Stimulated activated effector memory CD8-positive, alpha-beta T cell treated with anti-CD3 and anti-CD28 coated beads, Interleukin-12 subunit alpha, Interleukin-12 subunit beta, amount 100 ng/mL, for 72 hours (primary cell): ENCODE measurements at regions not wholly inside any gene's neighbourhood (a gene's known extent, or its start where the extent isn't known, plus 50 kb on each side); places are given as distances from the start of the nearest gene placed in this dataset.

Experiments
- ATAC-seq: fragments of 150-1000 bp; cut with Tn5 transposase; 2 replicates; pipeline ENCODE4 v1.10.0; 2021
- DNase-seq, 2 donors: peaks; one replicate each; pipeline ENCODE4 v3.0.0; 2021 to 2022; ENCODE audit warnings: low spot score in 2 of 2
- H3K27ac Mint-ChIP-seq: one replicate; pipeline ENCODE4 v1.8.0; 2022; ENCODE audit warnings: mild to moderate bottlenecking, mixed read lengths
- H3K36me3 Mint-ChIP-seq: one replicate; pipeline ENCODE4 v1.8.0; 2022; ENCODE audit warnings: mild to moderate bottlenecking, mixed read lengths
- H3K4me1 Mint-ChIP-seq: one replicate; pipeline ENCODE4 v1.8.0; 2022; ENCODE audit warnings: mixed read lengths
- H3K4me3 Mint-ChIP-seq: one replicate; pipeline ENCODE4 v1.8.0; 2022; ENCODE audit warnings: mild to moderate bottlenecking, mixed read lengths
- H3K9me3 Mint-ChIP-seq: one replicate; pipeline ENCODE4 v1.8.0; 2022; ENCODE audit warnings: mixed read lengths

DNA sequence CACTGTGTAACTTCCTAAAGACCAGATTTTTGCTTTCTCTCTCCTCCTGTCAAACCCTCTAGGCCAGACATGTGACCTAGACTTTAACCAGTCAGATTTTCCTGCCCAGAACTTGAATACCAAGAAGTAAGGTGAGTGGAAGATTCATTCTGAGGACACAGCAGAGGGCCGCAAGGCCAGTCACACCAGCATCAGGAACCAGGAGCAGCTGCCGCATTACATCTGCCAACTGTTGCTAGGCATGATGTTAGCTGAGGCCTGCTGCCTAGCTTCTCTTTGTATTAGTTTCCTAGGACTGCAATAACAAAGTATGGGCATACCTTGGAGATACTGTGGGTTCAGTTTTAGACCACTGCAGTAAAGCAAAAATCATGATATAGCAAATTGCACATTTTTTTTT is 101.9 kb upstream of the BMP4 start:
- ATAC-seq (no peak), DNase-seq (no peak)
- H3K27ac Mint-ChIP-seq: no peak overlapping the region

DNA sequence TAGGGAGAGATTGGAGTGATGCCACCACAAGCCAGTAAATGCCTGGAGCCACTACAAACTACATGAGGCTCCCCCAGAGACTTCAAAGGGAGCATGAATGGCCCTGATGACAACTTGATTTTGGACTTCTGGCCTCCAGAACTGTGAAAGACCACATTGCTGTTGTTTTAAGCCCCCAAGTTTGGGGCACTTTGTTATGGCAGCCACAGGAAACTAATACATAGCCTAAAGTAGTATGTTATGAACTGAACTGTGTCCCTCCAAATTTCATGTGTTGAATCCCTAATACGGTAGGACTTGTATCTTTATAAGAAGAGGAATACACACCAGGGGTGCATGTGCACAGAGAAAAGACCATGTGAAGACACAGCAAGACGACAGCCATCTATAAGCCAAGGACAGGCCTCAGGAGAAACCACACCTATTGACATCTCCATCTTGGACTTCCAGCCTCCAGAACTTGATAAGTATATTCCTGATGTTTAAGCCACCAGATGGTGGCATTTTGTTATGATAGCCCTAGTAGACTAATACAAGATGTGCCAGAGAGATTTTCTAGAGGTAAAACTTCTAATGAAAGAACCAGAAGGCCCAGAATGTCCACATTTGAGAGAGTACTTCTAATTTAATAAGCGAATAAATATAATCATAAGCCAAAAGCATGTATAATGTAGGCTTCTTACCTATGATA is 127.1 kb upstream of the BMP4 start:
- ATAC-seq: no peak
- Mint-ChIP-seq H3K36me3 (no peaks in the 10 kb centered on the region), H3K4me3 (no peak overlapping the region), H3K27ac (no peak overlapping the region), H3K9me3 (peaks cover 2% of the 10 kb centered on the region), H3K4me1 (no peaks in the 10 kb centered on the region)
- no peak for DNase-seq

More for the DNA sequence above, 101.9 kb upstream of the BMP4 start:
- H3K36me3 Mint-ChIP-seq: no peaks in the 10 kb centered on the region
- H3K4me1 Mint-ChIP-seq: no peaks in the 10 kb centered on the region
- H3K4me3 Mint-ChIP-seq: no peak overlapping the region
- no peaks in the 10 kb centered on the region for H3K9me3 Mint-ChIP-seq

DNA sequence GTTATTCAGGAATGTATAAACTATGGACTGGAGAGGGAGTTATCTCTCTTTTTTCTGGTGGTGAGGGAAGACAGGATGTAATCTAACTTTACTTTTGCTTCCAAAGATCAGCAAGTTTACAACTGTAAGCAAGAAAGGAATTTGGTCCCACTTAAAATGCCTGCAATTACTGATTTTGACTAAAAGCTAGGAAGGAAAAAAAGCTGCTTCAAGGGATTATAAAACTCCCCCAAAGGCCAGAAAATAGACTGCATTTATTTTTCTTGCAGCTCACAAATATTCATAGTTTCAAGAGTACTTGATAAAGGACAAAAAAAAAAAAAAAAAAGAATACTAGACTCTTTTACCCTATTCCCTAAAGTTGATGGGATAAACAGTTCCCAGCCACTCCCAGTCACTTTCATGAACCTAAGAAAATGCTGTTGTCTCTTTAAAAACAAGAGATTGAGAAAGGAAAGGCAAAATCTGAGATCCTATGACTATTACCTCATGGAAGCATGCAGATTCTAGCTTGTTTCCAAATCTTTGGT is 128.7 kb upstream of the BMP4 start:
- Mint-ChIP-seq H3K4me3 (no peak overlapping the region), H3K9me3 (peaks cover 2% of the 10 kb centered on the region), H3K27ac (no peak overlapping the region), H3K36me3 (no peaks in the 10 kb centered on the region), H3K4me1 (no peaks in the 10 kb centered on the region)
- DNase-seq (no peak), ATAC-seq (no peak)

DNA sequence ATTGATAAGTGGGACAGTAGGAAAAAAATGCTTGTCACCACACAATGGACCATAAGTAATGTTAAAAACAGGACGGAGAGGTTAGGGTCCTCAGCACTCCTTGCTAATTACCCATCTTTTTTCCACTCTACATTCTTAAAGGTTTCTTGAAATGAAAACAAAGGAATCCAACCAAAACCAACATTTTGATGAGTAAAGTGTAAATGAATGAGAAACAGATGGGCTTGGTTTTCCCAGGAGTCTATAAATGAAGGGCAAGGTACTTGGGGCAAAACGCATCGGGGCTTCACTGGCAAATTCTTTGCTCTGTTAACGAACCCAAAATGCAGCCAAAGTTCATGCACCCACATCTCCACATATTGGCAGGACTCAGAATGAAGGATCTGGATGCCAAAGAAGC is 129.2 kb upstream of the BMP4 start:
- H3K4me1 Mint-ChIP-seq: no peaks in the 10 kb centered on the region
- DNase-seq (no peak), ATAC-seq (no peak)
- peaks cover 2% of the 10 kb centered on the region for H3K9me3 Mint-ChIP-seq
- H3K27ac Mint-ChIP-seq: no peak overlapping the region
- no peak overlapping the region for H3K4me3 Mint-ChIP-seq
- H3K36me3 Mint-ChIP-seq: no peaks in the 10 kb centered on the region

DNA sequence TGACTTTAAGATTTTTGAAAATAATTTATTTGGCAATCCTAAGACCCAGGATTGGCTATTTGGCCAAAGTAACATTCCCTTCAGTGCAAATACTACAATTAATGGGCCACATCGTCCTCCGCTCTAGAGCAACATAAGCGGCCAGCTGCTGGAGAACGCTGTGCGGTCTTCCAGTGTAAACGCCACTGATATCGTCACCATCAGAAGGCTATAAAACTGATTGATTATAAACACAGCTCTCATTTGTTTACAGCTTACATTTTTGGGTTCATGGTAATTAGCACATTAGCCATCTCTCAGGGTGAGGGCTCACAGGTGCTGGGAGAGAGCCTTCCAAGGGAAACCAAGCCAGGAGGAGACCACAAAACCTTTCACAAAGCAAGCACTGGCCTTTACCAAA is 130.1 kb upstream of the BMP4 start:
- Mint-ChIP-seq H3K9me3 (peaks cover 2% of the 10 kb centered on the region), H3K36me3 (no peaks in the 10 kb centered on the region), H3K27ac (no peak overlapping the region), H3K4me3 (no peak overlapping the region), H3K4me1 (no peaks in the 10 kb centered on the region)
- ATAC-seq: no peak
- no peak for DNase-seq

DNA sequence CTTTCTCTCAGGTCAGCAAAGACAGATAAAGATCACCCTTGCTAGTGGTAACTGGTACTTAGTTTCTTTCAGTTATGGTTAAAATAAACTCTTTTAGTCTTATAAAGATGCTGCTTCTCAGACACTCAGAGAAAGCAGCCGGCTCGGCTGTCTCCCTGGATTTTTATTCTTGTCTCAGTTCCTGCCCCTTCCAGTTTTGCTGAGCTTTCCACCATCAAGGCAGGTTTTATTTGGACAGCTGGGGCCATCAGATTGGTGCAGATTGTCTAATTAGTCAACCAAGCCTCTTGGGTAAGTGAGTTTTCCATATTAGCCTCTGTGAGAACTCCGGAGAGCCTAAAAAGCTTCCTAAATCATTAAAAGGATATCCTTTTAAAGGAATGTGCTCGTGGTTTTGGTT is 130.8 kb upstream of the BMP4 start:
- Mint-ChIP-seq H3K36me3 (no peaks in the 10 kb centered on the region), H3K9me3 (peaks cover 2% of the 10 kb centered on the region), H3K27ac (no peak overlapping the region), H3K4me3 (no peak overlapping the region), H3K4me1 (no peaks in the 10 kb centered on the region)
- DNase-seq (no peak), ATAC-seq (no peak)

DNA sequence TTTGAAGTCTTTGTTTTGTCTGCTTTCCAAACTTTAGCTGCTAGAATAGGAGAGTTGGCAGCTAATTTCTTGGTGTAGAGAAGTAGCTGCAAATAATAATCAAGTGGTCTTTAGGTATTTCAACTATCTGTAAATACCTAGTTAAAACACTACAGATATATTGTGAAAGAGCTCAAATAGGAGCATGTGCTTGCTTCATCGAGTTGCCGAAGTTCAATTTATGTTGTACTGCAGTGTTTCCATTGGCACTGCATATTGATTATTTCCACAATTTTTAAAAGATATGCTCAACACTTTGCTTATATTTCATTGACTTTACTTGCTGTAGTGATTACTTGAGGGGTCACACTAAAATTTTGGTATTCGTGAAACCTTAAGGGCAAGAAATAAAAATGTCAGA is 131.6 kb upstream of the BMP4 start:
- H3K27ac Mint-ChIP-seq: no peak overlapping the region
- H3K4me3 Mint-ChIP-seq: no peak overlapping the region
- no peaks in the 10 kb centered on the region for H3K36me3 Mint-ChIP-seq
- ATAC-seq (no peak), DNase-seq (no peak)
- H3K4me1 Mint-ChIP-seq: no peaks in the 10 kb centered on the region
- H3K9me3 Mint-ChIP-seq: peaks cover under 1% of the 10 kb centered on the region

DNA sequence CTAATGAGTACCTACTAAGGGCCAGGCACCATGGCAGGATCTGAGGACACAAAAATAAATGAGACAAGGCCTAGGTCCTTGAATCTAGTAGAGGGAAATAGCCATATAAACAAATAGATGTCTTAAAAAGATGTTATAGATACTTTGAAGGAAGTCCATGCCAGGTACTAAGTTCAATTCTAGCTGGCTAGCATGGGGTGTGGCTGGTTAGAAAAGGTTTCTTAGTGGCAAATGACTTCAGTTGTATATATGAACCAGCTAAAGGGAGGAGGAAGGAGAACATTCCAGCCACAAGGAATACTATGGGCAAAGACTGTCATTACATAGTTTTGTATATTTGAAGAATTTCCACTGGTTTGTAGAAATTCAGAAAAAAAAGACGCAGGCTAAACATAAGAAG is 133.6 kb upstream of the BMP4 start:
- Mint-ChIP-seq H3K4me3 (no peak overlapping the region), H3K27ac (no peak overlapping the region), H3K9me3 (peaks cover 6% of the 10 kb centered on the region), H3K4me1 (no peaks in the 10 kb centered on the region), H3K36me3 (no peaks in the 10 kb centered on the region)
- ATAC-seq (no peak), DNase-seq (no peak)

DNA sequence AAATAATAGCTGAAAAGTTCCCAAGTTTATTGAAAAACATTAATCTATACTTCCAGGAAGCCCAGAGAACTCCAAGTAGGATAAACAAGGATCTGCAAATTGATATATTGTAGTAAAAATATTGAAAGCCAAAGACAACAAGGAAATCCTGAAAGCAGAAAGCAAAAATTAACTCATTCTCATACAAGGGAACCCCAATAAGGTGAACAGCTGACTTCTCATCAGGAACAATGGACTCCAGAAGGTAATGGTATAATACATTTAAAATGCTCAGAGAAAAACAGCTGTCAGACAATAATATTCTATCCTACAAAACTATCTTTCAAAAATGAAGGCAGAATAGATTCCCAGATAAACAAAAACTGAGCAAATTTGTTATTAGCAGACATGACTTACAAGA is 138.1 kb upstream of the BMP4 start:
- ATAC-seq (no peak), DNase-seq (no peak)
- Mint-ChIP-seq H3K9me3 (peaks cover 6% of the 10 kb centered on the region), H3K4me3 (no peak overlapping the region), H3K27ac (no peak overlapping the region), H3K36me3 (no peaks in the 10 kb centered on the region), H3K4me1 (no peaks in the 10 kb centered on the region)

DNA sequence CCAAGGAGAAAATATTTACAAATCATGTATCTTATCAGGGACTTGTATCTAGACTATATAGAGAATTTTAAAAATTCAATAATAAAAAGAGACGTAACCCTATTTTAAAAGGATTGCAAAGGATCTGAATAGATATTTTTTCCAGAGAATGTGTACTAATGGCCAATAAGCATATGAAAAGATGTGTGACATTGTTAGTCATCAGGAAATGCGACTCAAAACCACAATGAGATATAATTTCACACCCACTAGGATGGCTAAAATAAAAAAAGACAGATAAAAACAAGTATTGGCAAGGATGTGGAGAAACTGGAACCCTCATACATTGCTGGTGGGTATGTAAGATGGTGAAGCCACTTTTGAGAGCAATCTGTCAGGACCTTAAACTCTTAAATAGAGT is 141.9 kb upstream of the BMP4 start:
- H3K9me3 Mint-ChIP-seq: peaks cover 9% of the 10 kb centered on the region
- no peaks in the 10 kb centered on the region for H3K4me1 Mint-ChIP-seq
- no peak overlapping the region for H3K27ac Mint-ChIP-seq

DNA sequence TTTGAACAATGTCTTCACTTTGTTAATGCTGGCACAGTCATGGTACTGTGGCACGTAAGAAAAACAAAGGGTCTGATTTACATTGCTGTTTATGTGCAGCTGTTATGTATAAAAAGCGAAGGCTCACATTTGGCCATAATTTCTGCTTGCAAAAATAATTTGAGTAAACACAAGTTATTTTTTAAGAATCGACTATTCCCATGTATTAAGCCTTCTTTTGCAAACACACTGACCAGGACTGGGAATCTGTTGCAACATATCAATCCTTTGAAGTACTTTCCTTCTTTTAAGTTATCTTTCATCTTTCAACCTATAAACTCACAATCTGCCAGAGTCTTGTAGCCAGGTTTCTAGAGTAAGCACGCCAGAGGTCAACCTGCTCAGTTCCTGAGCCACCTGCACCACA is 145.4 kb upstream of the BMP4 start:
- DNase-seq (no peak), ATAC-seq (no peak)
- Mint-ChIP-seq H3K4me1 (no peaks in the 10 kb centered on the region), H3K27ac (no peak overlapping the region), H3K9me3 (peaks cover 3% of the 10 kb centered on the region), H3K4me3 (no peak overlapping the region), H3K36me3 (no peaks in the 10 kb centered on the region)

More for the DNA sequence above, 141.9 kb upstream of the BMP4 start:
- DNase-seq (no peak), ATAC-seq (no peak)
- H3K4me3 Mint-ChIP-seq: no peak overlapping the region
- H3K36me3 Mint-ChIP-seq: no peaks in the 10 kb centered on the region

DNA sequence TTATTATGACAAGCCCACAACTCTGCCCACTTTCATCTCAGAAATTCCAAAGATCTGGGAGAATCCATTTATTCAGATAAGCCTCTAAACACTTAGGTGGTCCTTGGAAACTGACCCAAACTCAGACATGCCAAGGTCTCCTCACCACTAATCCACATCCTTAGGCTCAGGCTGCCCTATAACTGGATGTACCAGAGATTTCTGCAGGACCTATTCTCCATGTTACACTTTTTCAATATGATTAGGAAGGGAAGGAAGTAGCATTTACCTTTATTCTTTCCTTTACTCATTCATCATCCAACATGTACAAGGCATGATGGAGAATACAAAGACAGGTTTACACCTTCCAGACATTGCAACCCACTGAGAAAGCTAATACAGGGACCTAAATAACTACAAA is 145.9 kb upstream of the BMP4 start:
- H3K4me3 Mint-ChIP-seq: no peak overlapping the region
- H3K9me3 Mint-ChIP-seq: peaks cover 3% of the 10 kb centered on the region
- H3K36me3 Mint-ChIP-seq: no peaks in the 10 kb centered on the region
- H3K4me1 Mint-ChIP-seq: no peaks in the 10 kb centered on the region
- ATAC-seq (no peak), DNase-seq (no peak)
- H3K27ac Mint-ChIP-seq: no peak overlapping the region

DNA sequence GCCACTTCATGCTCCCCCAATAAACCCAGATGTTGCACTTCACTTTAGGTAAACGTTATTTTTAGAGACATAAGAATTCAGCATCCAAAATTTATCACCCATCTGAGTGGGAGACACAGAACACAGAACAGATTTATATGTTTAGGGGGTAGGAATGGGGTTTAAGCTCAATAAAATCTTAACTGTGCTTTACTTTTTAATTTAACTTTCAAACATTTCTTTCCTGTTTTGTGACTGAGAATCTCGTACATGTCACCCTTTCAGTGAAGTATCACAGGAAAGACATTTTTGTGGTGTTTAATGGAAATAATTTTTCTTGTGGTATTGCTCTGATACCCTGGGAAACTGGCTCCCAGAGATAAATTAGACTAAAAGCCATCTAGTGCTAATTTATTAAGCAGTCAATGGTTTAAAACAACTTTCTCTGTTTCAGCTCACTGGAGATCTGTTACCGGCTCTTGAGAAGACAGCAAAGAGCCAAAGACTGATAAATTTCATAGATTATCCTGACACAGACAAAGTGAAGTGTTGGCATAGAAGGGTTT is 148.0 kb upstream of the BMP4 start:
- H3K27ac Mint-ChIP-seq: no peak overlapping the region
- no peak for ATAC-seq
- H3K36me3 Mint-ChIP-seq: no peaks in the 10 kb centered on the region
- no peak overlapping the region for H3K4me3 Mint-ChIP-seq
- H3K4me1 Mint-ChIP-seq: no peaks in the 10 kb centered on the region
- peaks cover 3% of the 10 kb centered on the region for H3K9me3 Mint-ChIP-seq
- no peak for DNase-seq

DNA sequence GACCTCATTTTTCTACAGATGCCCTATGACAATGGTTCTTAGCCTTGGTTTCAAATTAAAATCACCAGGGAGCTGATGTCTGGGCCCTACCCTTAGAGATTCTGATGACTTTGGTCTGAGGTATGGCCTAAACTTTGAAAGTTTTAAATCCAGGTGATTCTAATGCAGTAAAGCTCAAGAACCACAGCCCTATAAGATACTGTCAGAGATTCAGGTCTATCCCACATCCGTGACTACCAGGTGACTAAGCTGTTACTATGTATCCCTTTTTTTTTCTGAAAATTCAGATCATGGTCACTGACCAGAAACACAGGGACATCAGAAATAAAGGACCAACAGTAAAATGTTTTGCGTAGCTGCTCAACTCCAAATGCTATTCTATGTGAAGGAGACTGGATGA is 148.8 kb upstream of the BMP4 start:
- Mint-ChIP-seq H3K4me3 (no peak overlapping the region), H3K9me3 (peaks cover 3% of the 10 kb centered on the region), H3K4me1 (no peaks in the 10 kb centered on the region), H3K36me3 (no peaks in the 10 kb centered on the region), H3K27ac (no peak overlapping the region)
- DNase-seq (no peak), ATAC-seq (no peak)

DNA sequence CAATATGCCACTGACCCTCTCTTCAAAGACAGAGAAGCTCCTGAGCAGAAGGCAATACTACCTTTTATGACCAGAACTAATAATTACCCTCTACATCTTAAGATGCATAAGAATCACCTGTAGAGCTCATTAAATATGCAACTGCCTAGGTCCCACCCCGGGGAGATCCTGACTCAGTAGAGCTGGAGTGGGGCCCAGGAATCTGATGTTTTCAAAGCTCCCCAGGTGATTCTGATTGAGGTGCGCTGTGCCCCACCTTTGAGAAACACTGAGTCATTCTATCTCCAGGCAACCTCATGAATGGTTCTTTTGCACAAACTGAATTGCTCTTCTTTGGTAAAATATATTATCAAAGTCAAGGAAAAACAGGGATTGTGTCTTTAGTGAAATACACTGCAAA is 149.3 kb upstream of the BMP4 start:
- H3K27ac Mint-ChIP-seq: no peak overlapping the region
- ATAC-seq: no peak
- H3K36me3 Mint-ChIP-seq: no peaks in the 10 kb centered on the region
- no peaks in the 10 kb centered on the region for H3K4me1 Mint-ChIP-seq
- no peak overlapping the region for H3K4me3 Mint-ChIP-seq
- H3K9me3 Mint-ChIP-seq: peaks cover 3% of the 10 kb centered on the region
- DNase-seq: no peak

DNA sequence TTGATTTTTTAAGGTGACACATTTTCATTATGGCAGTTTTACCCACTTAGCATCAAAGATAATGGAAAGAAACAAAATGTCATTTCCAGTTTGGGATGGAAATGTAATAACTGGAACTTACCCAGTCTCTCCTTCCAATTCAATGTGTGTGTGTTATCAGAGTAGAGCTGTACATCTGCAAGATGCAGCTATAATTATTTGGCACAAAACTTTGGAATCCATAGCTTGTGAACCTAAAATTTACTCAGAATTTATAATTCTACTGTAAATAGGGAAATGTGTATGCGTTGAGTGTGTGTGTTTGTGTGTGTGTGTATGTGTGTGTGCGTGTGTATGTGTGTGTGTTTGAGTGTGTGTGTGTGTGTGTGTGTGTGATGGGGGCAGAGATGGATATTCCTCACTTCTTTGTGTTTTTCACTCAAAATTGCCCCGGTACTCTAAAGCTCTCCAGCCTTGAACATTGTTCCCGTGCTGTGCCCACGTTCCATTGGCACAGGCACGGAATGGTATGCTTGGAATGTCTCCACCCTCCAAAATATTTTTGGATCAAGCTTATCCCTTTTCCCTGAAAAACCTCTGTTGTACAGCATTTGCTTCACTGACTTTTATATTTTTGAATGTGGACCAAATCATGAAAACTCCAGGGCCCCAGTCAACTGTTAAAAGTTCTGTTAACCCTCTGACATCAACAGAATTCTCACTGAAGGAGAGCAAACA is 150.2 kb upstream of the BMP4 start:
- DNase-seq: no peak
- no peak for ATAC-seq
- Mint-ChIP-seq H3K27ac (no peak overlapping the region), H3K4me3 (no peak overlapping the region), H3K4me1 (no peaks in the 10 kb centered on the region), H3K9me3 (peaks cover 3% of the 10 kb centered on the region), H3K36me3 (no peaks in the 10 kb centered on the region)
